T-cell (primary cell): ENCODE measurements at regions not wholly inside any gene's neighbourhood (a gene's known extent, or its start where the extent isn't known, plus 50 kb on each side); places are given as distances from the start of the nearest gene placed in this dataset.

Source experiments
- ATAC-seq, 4 experiments: fragments of 200-7000 bp in 3 of 4; fragments of 150-1000 bp in 1 of 4; cut with Tn5 transposase; replicated peaks in 1 of 4; 1 replicate in 3 of 4; 2 replicates in 1 of 4; pipeline ENCODE4 v1.10.0; 2021; ENCODE audit warnings: moderate library complexity in 3 of 4, mild to moderate bottlenecking in 2 of 4, moderate number of reproducible peaks in 1 of 4
- CTCF ChIA-PET, 2 donors: fragments of 300-600 bp; sonication (Branson Sonifier 250); formaldehyde crosslinking; loops; one replicate each; lab custom pipeline; 2022; ENCODE audit warnings: antibody characterized with exemption in 2 of 2; lab: Charles Lee
- POLR2A ChIA-PET, 2 donors: fragments of 300-600 bp; sonication (Branson Sonifier 250); formaldehyde crosslinking; loops; one replicate each; lab custom pipeline; 2022; ENCODE audit warnings: antibody characterized with exemption in 2 of 2; lab: Charles Lee
- DNase-seq, 35 experiments: peaks; one replicate each; pipeline versions ENCODE4 v3.0.0 to v3.0.0-alpha.2; 2013 to 2023
- H3K27ac ChIP-seq: one replicate; pipeline ENCODE4 v1.5.1; 2013; ENCODE audit warnings: low read length
- H3K27me3 ChIP-seq, 2 experiments: replicated peaks in 1 of 2; 1 replicate in 1 of 2; 2 replicates in 1 of 2; pipeline versions ENCODE4 v1.6.1 to v1.7.0; 2013; ENCODE audit warnings: low read length in 1 of 2, mixed read lengths in 1 of 2; ENCODE audit not compliant: control insufficient read depth in 2 of 2, insufficient read depth in 2 of 2; ENCODE audit errors: extremely low read depth in 1 of 2
- H3K36me3 ChIP-seq, 2 donors: 1 replicate in 1 of 2; 2 replicates in 1 of 2; pipeline versions ENCODE4 v1.6.1 to v1.7.0; 2013; ENCODE audit warnings: low read length in 1 of 2; ENCODE audit not compliant: control insufficient read depth in 2 of 2, insufficient read depth in 1 of 2; ENCODE audit errors: extremely low read depth in 1 of 2
- H3K4me1 ChIP-seq, 2 experiments: 1 replicate in 1 of 2; 2 replicates in 1 of 2; pipeline versions ENCODE4 v1.6.1 to v1.7.0; 2013; ENCODE audit warnings: low read length in 2 of 2, mixed read lengths in 1 of 2; ENCODE audit not compliant: insufficient read depth in 2 of 2, control insufficient read depth in 1 of 2; ENCODE audit errors: extremely low read depth in 1 of 2
- H3K4me3 ChIP-seq, 2 donors: 1 replicate in 1 of 2; 2 replicates in 1 of 2; pipeline versions ENCODE4 v1.5.1 to v1.7.0; 2013; ENCODE audit warnings: mild to moderate bottlenecking in 2 of 2, low read length in 1 of 2, moderate library complexity in 1 of 2; ENCODE audit not compliant: control insufficient read depth in 1 of 2; ENCODE audit errors: extremely low read depth in 1 of 2
- H3K9me3 ChIP-seq: 2 replicates; pipeline ENCODE4 v1.7.0; 2013
- H3K27ac Mint-ChIP-seq, 2 donors: one replicate each; pipeline ENCODE4 v1.8.0; 2020 to 2021; ENCODE audit warnings: mild to moderate bottlenecking in 2 of 2, mixed read lengths in 2 of 2
- H3K27me3 Mint-ChIP-seq, 2 donors: one replicate each; pipeline ENCODE4 v1.8.0; 2021 to 2022; ENCODE audit warnings: mixed read lengths in 2 of 2
- H3K36me3 Mint-ChIP-seq: one replicate; pipeline ENCODE4 v1.8.0; 2021; ENCODE audit warnings: mixed read lengths
- H3K4me1 Mint-ChIP-seq, 3 donors: one replicate each; pipeline ENCODE4 v1.8.0; 2020 to 2022; ENCODE audit warnings: mixed read lengths in 3 of 3, mild to moderate bottlenecking in 1 of 3
- H3K4me3 Mint-ChIP-seq, 3 donors: one replicate each; pipeline ENCODE4 v1.8.0; 2020 to 2022; ENCODE audit warnings: mild to moderate bottlenecking in 3 of 3, mixed read lengths in 3 of 3, moderate library complexity in 3 of 3
- H3K9me3 Mint-ChIP-seq, 3 donors: one replicate each; pipeline ENCODE4 v1.8.0; 2020 to 2022; ENCODE audit warnings: mixed read lengths in 3 of 3
- WGBS: methylation state at CpG from one replicate; pipeline ENCODE4 v1.1.5; 2013; ENCODE audit warnings: missing lambda C conversion rate; ENCODE audit not compliant: insufficient coverage; 5-methylcytosine and 5-hydroxymethylcytosine counted together

DNA sequence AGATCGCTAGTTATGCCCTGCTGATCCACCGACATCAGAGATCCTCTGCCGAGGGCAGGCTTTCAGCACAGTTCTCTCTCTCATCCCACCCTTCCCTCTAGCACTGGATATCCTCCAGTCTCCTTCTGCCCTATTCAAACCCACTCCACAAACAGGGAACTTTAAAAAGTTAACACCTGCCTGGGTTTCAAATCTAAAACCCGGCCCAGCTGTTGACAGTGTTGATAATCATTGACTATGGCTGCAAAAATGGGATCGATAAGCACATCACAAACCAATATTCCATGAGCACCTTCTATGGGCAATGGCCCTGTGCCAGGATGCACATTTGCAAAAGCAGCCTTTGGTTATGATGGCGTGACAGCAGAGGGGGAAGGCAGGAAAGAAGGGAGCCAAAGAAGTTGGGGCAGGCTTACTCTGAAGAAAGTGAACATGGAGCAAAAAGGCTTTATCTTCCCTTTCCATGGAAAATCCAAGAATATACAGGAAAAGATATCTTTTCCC is 482.3 kb upstream of the KLHL29 start:
- H3K9me3 Mint-ChIP-seq, result peaks cover 0 to 4% (median 0%) of the 10 kb centered on the region in 3 donors
- Histone ChIP-seq H3K36me3 (no peaks in the 10 kb centered on the region), H3K27ac (no peak overlapping the region), H3K27me3 (no peaks in the 10 kb centered on the region), H3K4me1 (no peaks in the 10 kb centered on the region), H3K9me3 (no peaks in the 10 kb centered on the region), H3K4me3 (no peak overlapping the region)
- WGBS, result 92% methylated on average over 4 of the region's 6 CpGs
- DNase-seq (no peak), ATAC-seq (no peak)
- H3K27ac Mint-ChIP-seq, result no peak overlapping the region
- H3K4me3 Mint-ChIP-seq, result no peak overlapping the region
- H3K4me1 Mint-ChIP-seq, result no peaks in the 10 kb centered on the region
- no peaks in the 10 kb centered on the region for H3K36me3 Mint-ChIP-seq
- H3K27me3 Mint-ChIP-seq, result peaks cover 0 to 3% of the 10 kb centered on the region in 2 donors
- POLR2A ChIA-PET, result no interaction called here
- CTCF ChIA-PET, result no interaction called here

DNA sequence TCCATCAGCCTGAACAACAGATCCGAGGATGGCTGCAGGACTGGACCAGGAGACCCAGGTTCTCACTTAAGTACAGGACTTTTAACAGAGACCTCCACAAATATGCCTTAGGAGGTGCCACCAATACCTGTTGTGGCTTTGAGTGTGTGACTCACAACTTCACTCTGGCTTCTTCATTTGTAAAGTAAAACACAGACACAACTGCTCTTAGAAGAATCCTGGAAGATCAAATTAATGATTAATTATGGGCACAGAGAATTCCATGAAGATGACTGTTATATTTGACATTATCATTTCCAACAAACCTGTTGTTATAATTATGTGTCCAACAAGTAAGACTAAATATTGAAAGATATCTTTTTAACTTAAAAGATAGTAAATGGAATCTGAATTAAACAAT is 481.4 kb upstream of the KLHL29 start:
- no peaks in the 10 kb centered on the region for H3K4me1 Mint-ChIP-seq
- peaks cover 0 to 4% (median 0%) of the 10 kb centered on the region in 3 donors for H3K9me3 Mint-ChIP-seq
- no peak overlapping the region for H3K27ac Mint-ChIP-seq
- Histone ChIP-seq H3K27me3 (no peaks in the 10 kb centered on the region), H3K4me1 (no peaks in the 10 kb centered on the region), H3K9me3 (no peaks in the 10 kb centered on the region), H3K36me3 (no peaks in the 10 kb centered on the region), H3K27ac (no peak overlapping the region), H3K4me3 (no peak overlapping the region)
- CTCF ChIA-PET, result no interaction called here
- POLR2A ChIA-PET, result no interaction called here
- H3K36me3 Mint-ChIP-seq, result no peaks in the 10 kb centered on the region
- no peak for DNase-seq
- no CpG with 5 or more reads among the region's 1 CpG for WGBS
- ATAC-seq, result no peak
- H3K4me3 Mint-ChIP-seq, result no peak overlapping the region
- peaks cover 0 to 3% of the 10 kb centered on the region in 2 donors for H3K27me3 Mint-ChIP-seq

DNA sequence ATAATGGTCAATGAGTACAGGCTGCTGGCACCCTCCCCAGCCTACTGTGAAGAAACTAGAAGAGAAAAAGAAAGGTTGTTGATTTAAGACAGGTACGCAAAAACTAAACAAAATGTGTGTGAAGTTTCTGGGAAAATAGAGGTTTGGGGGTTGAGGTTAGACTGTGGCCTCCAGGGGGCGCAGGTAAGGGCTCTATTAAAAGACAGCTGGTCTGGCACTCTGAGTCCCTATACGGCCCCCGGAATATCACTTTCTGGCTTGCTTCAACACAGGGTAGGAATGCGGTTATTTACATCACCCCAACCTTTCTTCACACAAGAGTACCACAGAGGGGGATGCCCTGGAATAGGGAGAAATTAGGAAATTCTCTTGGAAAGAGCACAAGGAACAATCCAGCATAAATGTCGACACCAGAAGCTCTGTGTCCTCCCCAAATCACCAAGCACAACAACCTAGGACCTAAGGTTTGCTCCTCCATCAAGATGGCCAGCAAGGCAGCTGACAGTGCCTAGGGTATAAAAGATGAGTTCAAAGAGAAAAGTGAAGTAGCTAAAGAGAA is 480.8 kb upstream of the KLHL29 start:
- ChIA-PET CTCF (no interaction called here), POLR2A (interaction anchor here in 1 of 2 donors (0.6 kb wide), 1 partner anchor 1880 kb away, joined by 4 read pairs; no protein-coding TSS in a partner anchor)
- no peak for DNase-seq

DNA sequence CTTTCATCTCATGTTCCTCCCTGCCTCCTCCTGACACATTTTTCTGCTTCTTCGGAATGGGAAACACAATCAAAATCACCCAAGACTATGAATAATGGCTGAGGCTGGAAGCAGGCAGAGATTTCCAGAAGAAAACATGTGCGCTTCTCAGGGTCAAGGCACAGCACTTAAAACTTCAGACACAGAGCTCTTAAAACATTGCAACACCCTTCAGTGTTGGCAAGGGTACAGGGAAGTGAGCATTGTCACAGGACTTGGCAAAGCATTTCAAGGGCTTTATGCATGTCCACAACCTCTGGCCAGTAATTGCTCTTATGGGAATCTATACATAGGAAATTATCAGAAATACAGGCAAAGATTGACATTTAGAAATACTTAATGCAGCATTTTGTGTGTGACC is 477.6 kb upstream of the KLHL29 start:
- no peak overlapping the region for H3K4me3 ChIP-seq
- no peaks in the 10 kb centered on the region for H3K36me3 ChIP-seq
- H3K9me3 Mint-ChIP-seq, result no peaks in the 10 kb centered on the region
- no peaks in the 10 kb centered on the region for H3K4me1 Mint-ChIP-seq
- H3K27me3 ChIP-seq, result no peaks in the 10 kb centered on the region
- no peaks in the 10 kb centered on the region for H3K9me3 ChIP-seq
- peaks cover 2 to 4% of the 10 kb centered on the region in 2 donors for H3K27me3 Mint-ChIP-seq
- DNase-seq (no peak), ATAC-seq (no peak)
- 60% methylated on average over 2 of the region's 2 CpGs for WGBS
- H3K36me3 Mint-ChIP-seq, result no peaks in the 10 kb centered on the region
- no peaks in the 10 kb centered on the region for H3K4me1 ChIP-seq
- ChIA-PET CTCF (no interaction called here), POLR2A (no interaction called here)
- H3K27ac ChIP-seq, result no peak overlapping the region
- H3K4me3 Mint-ChIP-seq, result no peak overlapping the region
- H3K27ac Mint-ChIP-seq, result no peak overlapping the region

More for the DNA sequence above, 480.8 kb upstream of the KLHL29 start:
- Histone ChIP-seq H3K4me3 (no peak overlapping the region), H3K27me3 (no peaks in the 10 kb centered on the region), H3K27ac (no peak overlapping the region), H3K9me3 (no peaks in the 10 kb centered on the region), H3K36me3 (no peaks in the 10 kb centered on the region), H3K4me1 (no peaks in the 10 kb centered on the region)
- no peak for ATAC-seq
- no peak overlapping the region for H3K4me3 Mint-ChIP-seq
- H3K27ac Mint-ChIP-seq, result no peak overlapping the region
- H3K36me3 Mint-ChIP-seq, result no peaks in the 10 kb centered on the region
- peaks cover 0 to 3% of the 10 kb centered on the region in 2 donors for H3K27me3 Mint-ChIP-seq
- H3K9me3 Mint-ChIP-seq, result peaks cover 0 to 4% (median 0%) of the 10 kb centered on the region in 3 donors
- 80% methylated on average over 1 of the region's 6 CpGs for WGBS
- no peaks in the 10 kb centered on the region for H3K4me1 Mint-ChIP-seq

DNA sequence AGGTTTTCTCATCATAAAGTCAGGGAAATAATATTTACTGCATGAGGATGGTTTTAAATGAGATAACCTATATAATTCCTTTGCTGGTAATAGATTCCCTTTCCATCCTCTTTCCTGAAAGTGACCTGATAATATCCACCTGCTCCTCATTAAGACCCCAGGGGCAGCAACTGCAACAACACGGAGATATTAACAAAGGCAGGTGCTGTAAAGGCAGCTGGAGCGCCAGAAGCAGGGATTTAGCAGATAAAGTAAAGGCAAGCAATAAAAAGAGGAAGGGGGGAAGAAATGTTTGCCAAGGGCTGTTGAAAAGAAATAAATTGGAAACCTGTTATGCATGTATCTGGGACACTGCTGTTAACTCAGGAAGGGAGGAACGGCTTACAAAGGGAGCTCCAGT is 472.6 kb upstream of the KLHL29 start:
- WGBS, result 76% methylated on average over 3 of the region's 3 CpGs
- no peaks in the 10 kb centered on the region for H3K4me1 Mint-ChIP-seq
- H3K27ac ChIP-seq, result no peak overlapping the region
- DNase-seq (no peak), ATAC-seq (no peak)
- H3K27ac Mint-ChIP-seq, result no peak overlapping the region
- no peaks in the 10 kb centered on the region for H3K9me3 Mint-ChIP-seq
- H3K27me3 Mint-ChIP-seq, result peaks cover 2 to 3% of the 10 kb centered on the region in 2 donors
- H3K4me3 Mint-ChIP-seq, result no peak overlapping the region
- H3K4me1 ChIP-seq, result no peaks in the 10 kb centered on the region
- no peaks in the 10 kb centered on the region for H3K9me3 ChIP-seq
- no peaks in the 10 kb centered on the region for H3K36me3 Mint-ChIP-seq
- no peaks in the 10 kb centered on the region for H3K36me3 ChIP-seq
- no peak overlapping the region for H3K4me3 ChIP-seq
- ChIA-PET POLR2A (no interaction called here), CTCF (no interaction called here)
- no peaks in the 10 kb centered on the region for H3K27me3 ChIP-seq

DNA sequence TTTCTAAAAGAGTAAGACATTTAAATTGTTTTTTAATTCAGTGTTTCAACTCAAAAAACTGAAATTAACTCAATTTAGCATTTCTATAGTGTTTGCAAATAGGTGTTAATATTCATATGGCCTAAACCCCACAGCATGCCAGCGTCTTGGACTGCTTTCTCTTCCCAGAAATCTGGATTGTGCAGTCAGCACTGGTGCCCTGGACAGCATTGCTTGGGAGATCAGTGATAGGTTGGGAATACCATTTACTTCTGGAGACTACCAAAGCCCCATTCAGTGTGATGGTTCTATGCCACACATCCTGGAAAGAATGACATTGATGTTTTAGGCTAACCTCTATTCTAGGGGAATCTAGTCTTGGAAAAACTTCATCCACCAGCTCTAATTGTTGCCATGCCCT is 455.0 kb upstream of the KLHL29 start:
- ATAC-seq, result no peak
- Histone ChIP-seq H3K9me3 (no peaks in the 10 kb centered on the region), H3K27me3 (peaks cover 0 to 5% of the 10 kb centered on the region in 2 experiments), H3K36me3 (no peaks in the 10 kb centered on the region), H3K27ac (no peak overlapping the region), H3K4me3 (no peak overlapping the region), H3K4me1 (no peaks in the 10 kb centered on the region)
- H3K36me3 Mint-ChIP-seq, result no peaks in the 10 kb centered on the region
- no peak for DNase-seq
- H3K27me3 Mint-ChIP-seq, result peaks cover 2 to 10% of the 10 kb centered on the region in 2 donors
- no peaks in the 10 kb centered on the region for H3K4me1 Mint-ChIP-seq
- no peak overlapping the region for H3K4me3 Mint-ChIP-seq
- WGBS, result no CpG with 5 or more reads among the region's 1 CpG
- peaks cover 0 to 11% (median 6%) of the 10 kb centered on the region in 3 donors for H3K9me3 Mint-ChIP-seq
- CTCF ChIA-PET, result no interaction called here
- POLR2A ChIA-PET, result no interaction called here
- no peak overlapping the region for H3K27ac Mint-ChIP-seq
